HG02852 (cell line): ENCODE measurements at regions not wholly inside any gene's neighbourhood (a gene's known extent, or its start where the extent isn't known, plus 50 kb on each side); places are given as distances from the start of the nearest gene placed in this dataset.
A peak's percentile ranks its signal among the peaks of the same experiment; 100 is the strongest.
"Not testable (repeated sequence)": the region's sequence is repeated elsewhere in the genome, so short reads cannot be mapped to it uniquely, and the experiment has no call there.

ENCODE experiments used
- ATAC-seq: cut with Tn5 transposase; IDR thresholded peaks from one replicate; pipeline ENCODE4 v1.9.1; 2021; ENCODE audit warnings: mild to moderate bottlenecking, moderate library complexity; ENCODE audit not compliant: unreplicated experiment

- no peak for ATAC-seq
Observed at GRCh38 chr5:83889971-83890745, 169.5 kb upstream of the HAPLN1 start.

- ATAC-seq: no peak
Observed at GRCh38 chr5:83877911-83878706, 157.5 kb upstream of the HAPLN1 start.

DNA sequence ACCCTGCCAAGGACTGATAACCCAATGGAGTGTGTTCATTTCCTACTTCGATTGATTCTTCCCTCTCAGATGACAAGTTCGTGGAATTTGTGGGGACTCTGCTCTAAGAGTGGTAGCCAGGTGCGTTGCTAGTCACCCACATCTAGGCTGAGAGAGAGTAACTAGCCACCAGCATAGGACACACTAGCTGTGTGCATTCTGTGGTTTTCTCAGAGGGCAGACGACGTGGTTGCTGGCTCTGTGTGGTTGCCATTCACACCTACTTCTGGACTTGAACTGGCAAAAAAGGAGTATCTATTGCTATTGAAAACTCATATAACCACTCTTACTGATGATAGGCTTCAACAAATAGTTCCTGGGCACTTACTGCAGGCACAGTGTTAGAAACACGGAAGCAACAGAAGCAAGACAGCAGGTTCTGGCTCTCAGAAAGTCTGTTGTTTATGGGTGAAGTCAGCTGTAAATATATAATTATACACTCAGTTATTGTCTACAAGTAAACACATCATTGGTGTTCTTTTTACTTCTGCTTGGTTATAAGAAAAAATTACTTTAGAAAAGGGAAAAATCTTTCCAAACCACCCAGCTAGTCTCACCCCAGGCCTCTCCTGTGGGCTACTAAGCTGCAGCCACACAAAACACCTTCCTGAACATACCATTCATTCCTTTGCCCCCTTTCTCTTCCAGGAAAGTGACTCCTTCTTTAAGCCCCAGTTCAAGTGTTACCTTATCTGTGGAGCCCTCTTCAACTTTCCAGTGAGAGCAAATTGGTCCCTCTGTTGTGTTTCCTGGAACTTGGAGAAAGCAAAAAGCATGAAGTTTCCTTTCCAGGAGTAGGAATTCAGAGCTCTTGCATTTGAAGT is 151.1 kb upstream of the HAPLN1 start:
- ATAC-seq: no peak

- no peak for ATAC-seq
Observed at GRCh38 chr5:83866181-83866580, 145.5 kb upstream of the HAPLN1 start.

GRCh38 chr5:83865579-83865978 is 144.9 kb upstream of the HAPLN1 start:
- ATAC-seq: no peak

DNA sequence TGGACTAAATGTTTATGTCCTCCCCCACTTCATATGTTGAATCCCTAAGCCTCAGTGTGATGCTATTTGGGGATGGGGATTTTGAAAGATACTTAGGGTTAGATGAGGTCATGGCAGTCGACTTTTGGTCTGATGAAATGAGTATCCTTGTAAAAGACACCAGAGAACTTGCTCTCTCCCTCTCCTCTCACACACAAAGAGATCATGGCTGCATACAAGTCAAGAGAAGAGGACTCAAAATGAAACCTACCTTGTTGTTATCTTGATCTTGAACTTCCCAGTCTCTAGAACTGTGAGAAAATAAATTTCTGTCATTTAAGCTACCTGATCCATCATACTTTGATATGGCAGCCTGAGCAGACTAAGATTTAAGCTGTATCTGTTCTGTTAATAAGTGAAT is 144.0 kb upstream of the HAPLN1 start:
- peak; percentile 84 for ATAC-seq

DNA sequence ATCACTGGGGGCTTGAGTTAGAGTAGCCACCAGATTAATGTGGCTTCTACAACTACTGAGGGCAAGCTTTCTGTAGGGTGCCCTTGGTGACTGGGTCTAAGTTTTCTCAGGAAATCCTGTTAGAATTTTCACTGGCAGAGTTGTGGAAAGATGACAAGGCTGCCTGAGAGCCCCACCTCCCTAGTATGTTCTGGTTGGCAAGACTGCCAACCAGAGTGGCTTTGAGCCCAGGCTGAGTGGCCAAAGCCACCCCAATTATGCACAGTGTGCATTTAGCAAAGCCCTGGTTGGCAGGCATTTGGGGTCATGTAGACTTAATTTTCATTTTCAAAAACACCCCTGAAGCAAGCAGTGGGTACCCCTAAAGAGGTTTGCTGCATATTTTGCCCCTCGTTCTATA is 136.7 kb upstream of the HAPLN1 start:
- no peak for ATAC-seq

DNA sequence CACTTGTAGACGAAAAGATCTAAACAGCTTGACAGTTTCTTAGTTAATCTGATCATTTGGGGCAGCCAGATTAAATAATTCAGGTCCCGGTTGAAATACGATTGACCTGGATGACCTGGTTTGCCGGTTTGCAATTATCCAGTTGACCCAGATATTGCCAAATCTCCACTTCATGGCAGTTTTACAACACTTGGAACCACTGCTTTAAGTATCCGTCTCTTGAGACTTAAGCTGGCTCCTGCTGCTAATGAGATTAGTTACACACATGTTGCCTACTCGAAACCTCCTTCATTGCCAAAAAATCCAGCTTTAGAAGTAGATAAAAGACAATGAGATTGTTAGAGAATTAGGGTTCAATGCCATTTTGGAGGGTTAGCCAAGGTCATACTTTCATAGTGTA is 136.2 kb upstream of the HAPLN1 start:
- ATAC-seq: no peak

GRCh38 chr5:83850412-83850811 is 129.8 kb upstream of the HAPLN1 start:
- not testable (repeated sequence) for ATAC-seq

DNA sequence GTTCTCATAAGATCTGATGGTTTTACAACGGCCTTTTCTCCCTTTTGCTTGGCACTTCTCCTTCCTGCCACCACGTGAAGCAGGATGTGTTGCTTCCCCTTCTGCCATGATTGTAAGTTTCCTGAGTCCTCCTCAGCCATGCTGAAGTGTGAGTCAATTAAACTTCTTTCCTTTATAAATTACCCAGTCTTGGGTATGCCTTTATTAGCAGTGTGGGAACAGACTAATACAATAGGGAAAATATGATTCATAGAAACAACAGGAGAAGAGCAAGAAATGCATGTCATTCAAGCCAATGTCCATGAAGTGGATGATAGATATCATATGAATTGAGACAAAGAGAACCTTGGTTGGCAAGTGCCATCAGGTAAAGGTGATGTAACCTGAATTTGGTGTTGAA is 128.3 kb upstream of the HAPLN1 start:
- no peak for ATAC-seq

GRCh38 chr5:83846624-83847350 is 126.1 kb upstream of the HAPLN1 start:
- ATAC-seq: no peak

DNA sequence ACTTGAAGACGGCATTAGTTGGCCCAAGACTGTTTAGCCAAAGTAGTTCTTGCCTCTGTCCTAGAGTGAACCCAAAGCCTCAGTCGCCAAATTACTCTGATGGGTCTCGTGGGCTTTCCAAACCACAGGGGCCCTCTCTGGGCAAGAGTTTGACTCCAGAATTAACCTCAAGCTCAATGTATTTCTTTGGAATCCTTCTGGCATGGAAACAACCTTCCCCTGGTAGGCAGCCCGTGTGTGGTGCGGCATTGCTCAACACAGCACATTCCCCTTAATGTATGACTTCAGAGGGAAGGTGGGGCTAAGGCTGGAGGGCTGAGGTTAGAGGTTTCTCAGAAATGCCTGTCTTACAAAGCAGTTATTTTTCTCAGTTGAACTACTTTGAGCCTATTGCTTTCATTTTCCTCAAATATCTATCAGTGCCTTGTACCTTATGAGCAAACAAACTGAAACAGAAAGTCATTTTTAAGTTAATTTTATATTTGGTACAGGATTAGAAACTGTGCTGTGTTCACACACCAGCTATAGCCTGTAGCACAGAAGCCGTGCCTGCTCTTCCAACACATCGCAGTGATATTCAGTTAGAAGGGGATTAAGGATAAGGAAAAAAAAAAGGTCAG is 123.9 kb upstream of the HAPLN1 start:
- ATAC-seq: peak; percentile 97

DNA sequence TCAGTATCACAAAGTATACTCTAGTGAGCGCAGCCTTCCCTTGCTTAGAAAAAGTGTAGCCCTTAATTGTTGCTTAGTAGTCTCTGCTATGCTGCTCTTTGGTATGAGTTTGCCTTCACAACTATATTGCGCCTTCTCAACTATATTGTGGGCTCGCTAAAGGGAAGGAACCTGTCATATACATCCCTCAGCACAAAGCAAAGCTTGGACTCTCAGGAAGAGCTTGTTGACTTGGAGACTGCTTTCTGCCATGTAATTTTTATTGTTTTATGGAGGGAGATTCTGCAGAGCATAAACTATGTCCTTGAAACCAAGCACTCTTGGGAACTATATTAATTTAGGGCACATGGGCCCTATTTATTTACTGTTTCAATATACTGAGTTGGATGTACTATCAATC is 119.1 kb upstream of the HAPLN1 start:
- no peak for ATAC-seq

DNA sequence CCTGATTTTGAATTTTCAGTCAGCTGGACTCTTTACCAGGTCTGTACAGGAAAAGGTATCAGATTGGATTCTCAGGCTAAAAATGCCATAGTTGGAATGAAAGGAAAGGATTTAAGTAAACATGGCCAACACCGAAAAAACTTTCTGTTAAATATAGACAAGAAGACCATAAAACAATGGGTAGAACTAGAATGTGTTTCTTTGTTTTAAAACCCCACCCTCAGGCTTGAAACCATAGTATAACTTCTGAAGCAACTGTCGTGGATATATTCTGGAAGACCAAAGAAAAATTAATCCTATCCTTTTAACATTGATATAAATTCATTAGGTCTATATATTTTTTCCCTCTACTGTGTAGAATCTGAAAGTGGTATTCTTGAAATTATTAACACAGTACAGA is 118.6 kb upstream of the HAPLN1 start:
- no peak for ATAC-seq

GRCh38 chr5:83837265-83837907 is 116.7 kb upstream of the HAPLN1 start:
- ATAC-seq: no peak

- no peak for ATAC-seq
Observed at GRCh38 chr5:83834306-83834705, 113.7 kb upstream of the HAPLN1 start.

DNA sequence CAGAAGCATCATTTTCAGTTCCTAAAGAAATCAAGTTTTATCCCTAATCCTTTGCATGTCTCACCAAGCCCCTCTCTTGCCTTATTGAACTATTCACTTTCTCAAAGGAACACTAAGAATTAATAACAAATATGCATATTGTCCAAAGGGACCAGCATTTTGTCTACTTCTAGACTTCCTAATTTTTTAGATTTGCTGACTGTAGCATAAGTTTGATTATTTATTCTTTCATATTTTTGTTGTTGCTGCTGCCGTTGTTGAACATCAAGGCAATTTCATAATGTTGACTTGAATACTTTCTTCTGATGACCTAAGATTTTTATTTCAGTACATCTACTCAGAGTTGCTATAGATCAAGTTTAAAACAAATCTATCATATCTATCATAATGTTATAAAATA is 111.2 kb upstream of the HAPLN1 start:
- no peak for ATAC-seq

- no peak for ATAC-seq
Observed at GRCh38 chr5:83827111-83827557, 106.5 kb upstream of the HAPLN1 start.

- peak; percentile 89 for ATAC-seq
Observed at GRCh38 chr5:83817591-83817990, 96.9 kb upstream of the HAPLN1 start.

GRCh38 chr5:83815661-83816060 is 95.0 kb upstream of the HAPLN1 start:
- ATAC-seq: no peak
